HG03196 (cell line): ENCODE measurements at regions not wholly inside any gene's neighbourhood (a gene's known extent, or its start where the extent isn't known, plus 50 kb on each side); places are given as distances from the start of the nearest gene placed in this dataset.

ENCODE experiments used
- ATAC-seq: cut with Tn5 transposase; IDR thresholded peaks from one replicate; pipeline ENCODE4 v1.9.1; 2021; ENCODE audit not compliant: unreplicated experiment

- ATAC-seq, result no peak
These were observed 52.5 kb upstream of the PRLR start for GRCh38 chr5:35282810-35283209.

- peak; percentile 69 for ATAC-seq
These were observed 51.3 kb upstream of the PRLR start for GRCh38 chr5:35281613-35282012.
